Mesodermal cell (in vitro differentiated cells): ENCODE measurements at regions not wholly inside any gene's neighbourhood (a gene's known extent, or its start where the extent isn't known, plus 50 kb on each side); places are given as distances from the start of the nearest gene placed in this dataset.
"Not testable (repeated sequence)": the region's sequence is repeated elsewhere in the genome, so short reads cannot be mapped to it uniquely, and the experiment has no call there.

Experiments
- H3K27ac ChIP-seq: 2 replicates; pipeline ENCODE4 v1.7.0; 2013; ENCODE audit warnings: mild to moderate bottlenecking, low read depth, low read length, moderate library complexity; ENCODE audit not compliant: severe bottlenecking
- H3K36me3 ChIP-seq: 2 replicates; pipeline ENCODE4 v1.7.1; 2013; ENCODE audit warnings: mild to moderate bottlenecking, low read length, moderate library complexity; ENCODE audit not compliant: control insufficient read depth, insufficient read depth
- H3K4me1 ChIP-seq: one replicate; pipeline ENCODE4 v1.7.1; 2013; ENCODE audit warnings: mild to moderate bottlenecking, low read length; ENCODE audit not compliant: insufficient read depth, control insufficient read depth, poor library complexity, severe bottlenecking
- H3K4me3 ChIP-seq: 2 replicates; pipeline ENCODE4 v1.7.0; 2013; ENCODE audit warnings: low read length, control low read depth, mild to moderate bottlenecking; ENCODE audit not compliant: insufficient read depth, poor library complexity, severe bottlenecking; ENCODE audit errors: extremely low read depth
- H3K9me3 ChIP-seq: 2 replicates; pipeline ENCODE4 v1.7.1; 2013; ENCODE audit warnings: mild to moderate bottlenecking, low read length, moderate library complexity; ENCODE audit not compliant: control insufficient read depth
- WGBS, 2 experiments: methylation state at CpG; one replicate each; pipeline ENCODE4 v1.1.5; 2013; ENCODE audit warnings: missing lambda C conversion rate in 2 of 2; ENCODE audit not compliant: insufficient coverage in 2 of 2; 5-methylcytosine and 5-hydroxymethylcytosine counted together

DNA sequence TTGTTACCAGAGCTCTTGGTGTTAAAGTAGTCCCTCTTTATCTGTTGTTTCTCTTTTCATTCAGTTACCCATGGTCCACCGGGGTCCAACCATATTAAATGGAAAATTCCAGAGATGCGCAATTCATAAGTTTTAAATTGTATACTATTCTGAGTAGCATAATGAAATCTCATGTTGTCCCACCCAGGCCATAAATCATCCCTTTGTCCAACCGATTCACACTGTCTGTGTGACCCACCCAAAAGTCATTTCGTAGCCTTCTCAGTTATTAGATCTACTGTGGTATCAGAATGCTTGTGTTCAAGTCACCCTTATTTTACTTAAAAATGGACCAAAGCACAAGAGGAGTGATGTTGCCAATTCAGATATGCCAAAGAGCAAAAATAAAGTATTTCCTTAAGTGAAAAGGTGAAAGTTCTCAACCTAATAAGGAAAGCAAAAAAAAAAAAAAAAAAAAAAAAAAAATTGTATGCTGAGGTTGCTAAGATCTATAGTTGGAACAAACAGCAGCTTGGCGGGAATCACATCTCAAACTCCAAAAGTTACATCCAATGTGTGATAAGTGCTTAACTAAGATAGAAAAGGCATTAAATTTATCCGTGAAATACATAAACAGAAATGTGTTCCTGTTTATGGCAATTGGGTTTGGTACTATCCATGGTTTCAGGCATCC, 106.8 kb upstream of the GPBP1 start:
- peaks cover 6% of the 10 kb centered on the region for H3K4me1 ChIP-seq
- peaks cover 5% of the 10 kb centered on the region for H3K9me3 ChIP-seq
- H3K27ac ChIP-seq: peak overlapping the region; percentile 82
- H3K36me3 ChIP-seq: no peaks in the 10 kb centered on the region
- 100% methylated on average over 1 of the region's 6 CpGs; no CpG with 5 or more reads in 1 of the 2 experiments for WGBS, 2 experiments
- H3K4me3 ChIP-seq: no peak overlapping the region

GRCh38 chr5:57067597-57067924, 106.3 kb upstream of the GPBP1 start:
- peaks cover 11% of the 10 kb centered on the region for H3K4me1 ChIP-seq
- H3K36me3 ChIP-seq: no peaks in the 10 kb centered on the region
- H3K27ac ChIP-seq: peak overlapping the region; percentile 82
- H3K9me3 ChIP-seq: peaks cover 5% of the 10 kb centered on the region
- no peak overlapping the region for H3K4me3 ChIP-seq

GRCh38 chr5:57069115-57069835, 104.6 kb upstream of the GPBP1 start:
- H3K4me3 ChIP-seq: no peak overlapping the region
- no peak overlapping the region for H3K27ac ChIP-seq
- peaks cover 13% of the 10 kb centered on the region for H3K4me1 ChIP-seq
- H3K36me3 ChIP-seq: no peaks in the 10 kb centered on the region
- H3K9me3 ChIP-seq: peaks cover 5% of the 10 kb centered on the region
- 89 to 91% methylated on average over 4 to 5 of the region's 6 CpGs for WGBS, 2 experiments

DNA sequence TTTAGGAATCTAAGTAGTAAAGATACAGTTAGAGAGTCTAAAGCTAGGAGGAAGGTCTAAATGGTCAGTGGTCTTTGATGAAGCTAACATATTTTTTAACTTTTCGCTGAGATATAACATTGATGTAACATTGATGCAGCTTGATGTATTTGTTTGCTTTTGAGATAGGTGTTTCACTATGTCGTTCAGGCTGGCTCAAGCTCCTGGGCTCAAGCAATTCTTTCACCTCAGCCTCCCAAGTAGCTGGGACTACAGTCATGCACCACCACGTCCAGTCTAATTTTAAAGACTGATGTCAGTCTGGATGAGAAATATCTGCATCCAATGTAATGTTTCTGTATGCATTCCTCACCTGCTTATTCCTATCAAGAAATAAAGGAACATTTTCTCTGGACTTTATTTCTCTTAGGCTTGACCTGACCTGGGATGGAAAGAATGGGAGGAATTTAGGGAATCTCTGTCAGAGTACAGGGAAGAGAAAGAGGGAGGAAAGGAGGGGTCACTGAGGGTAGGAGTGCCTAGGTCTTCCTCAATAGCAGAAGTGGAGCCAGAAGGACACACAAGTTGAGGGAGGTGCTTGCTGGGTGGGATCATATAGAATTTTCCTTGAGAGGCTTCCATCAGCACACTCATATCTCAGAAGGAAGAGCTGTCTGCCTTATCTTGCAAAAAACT, 101.5 kb upstream of the GPBP1 start:
- peaks cover 5% of the 10 kb centered on the region for H3K9me3 ChIP-seq
- WGBS, 2 experiments: 100% methylated on average over 1 of the region's 3 CpGs; no CpG with 5 or more reads in 1 of the 2 experiments
- peaks cover 13% of the 10 kb centered on the region for H3K4me1 ChIP-seq
- H3K27ac ChIP-seq: peak overlapping the region; percentile 13
- no peak overlapping the region for H3K4me3 ChIP-seq
- H3K36me3 ChIP-seq: no peaks in the 10 kb centered on the region

- Histone ChIP-seq H3K4me1 (no peaks in the 10 kb centered on the region), H3K4me3 (no peak overlapping the region), H3K36me3 (no peaks in the 10 kb centered on the region), H3K9me3 (no peaks in the 10 kb centered on the region), H3K27ac (no peak overlapping the region)
- WGBS, 2 experiments: 82 to 95% methylated on average over 7 of the region's 7 CpGs
These were observed 91.3 kb upstream of the GPBP1 start for GRCh38 chr5:57082441-57083067.

- H3K4me1 ChIP-seq: no peaks in the 10 kb centered on the region
- H3K36me3 ChIP-seq: no peaks in the 10 kb centered on the region
- H3K4me3 ChIP-seq: no peak overlapping the region
- H3K9me3 ChIP-seq: no peaks in the 10 kb centered on the region
- no peak overlapping the region for H3K27ac ChIP-seq
- 90 to 100% methylated on average over 1 to 2 of the region's 3 CpGs for WGBS, 2 experiments
These were observed 88.4 kb upstream of the GPBP1 start for GRCh38 chr5:57085306-57086081.

DNA sequence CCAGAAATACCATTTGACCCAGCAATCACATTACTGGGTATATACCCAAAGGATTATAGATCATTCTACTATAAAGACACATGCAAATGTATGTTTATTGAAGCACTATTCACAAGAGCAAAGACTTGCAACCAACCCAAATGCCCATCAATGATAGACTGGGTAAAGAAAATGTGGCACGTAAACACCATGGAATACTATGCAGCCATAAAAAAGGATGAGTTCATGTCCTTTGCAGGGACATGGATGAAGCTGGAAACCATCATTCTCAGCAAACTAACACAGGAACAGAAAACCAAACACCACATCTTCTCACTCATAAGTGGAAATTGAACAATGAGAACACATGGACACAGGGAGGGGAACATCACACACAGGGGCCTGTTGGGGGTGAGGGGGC, 85.9 kb upstream of the GPBP1 start:
- no CpG with 5 or more reads among the region's 1 CpG for WGBS, 2 experiments
- not testable (repeated sequence) for H3K4me1 ChIP-seq, H3K36me3 ChIP-seq

DNA sequence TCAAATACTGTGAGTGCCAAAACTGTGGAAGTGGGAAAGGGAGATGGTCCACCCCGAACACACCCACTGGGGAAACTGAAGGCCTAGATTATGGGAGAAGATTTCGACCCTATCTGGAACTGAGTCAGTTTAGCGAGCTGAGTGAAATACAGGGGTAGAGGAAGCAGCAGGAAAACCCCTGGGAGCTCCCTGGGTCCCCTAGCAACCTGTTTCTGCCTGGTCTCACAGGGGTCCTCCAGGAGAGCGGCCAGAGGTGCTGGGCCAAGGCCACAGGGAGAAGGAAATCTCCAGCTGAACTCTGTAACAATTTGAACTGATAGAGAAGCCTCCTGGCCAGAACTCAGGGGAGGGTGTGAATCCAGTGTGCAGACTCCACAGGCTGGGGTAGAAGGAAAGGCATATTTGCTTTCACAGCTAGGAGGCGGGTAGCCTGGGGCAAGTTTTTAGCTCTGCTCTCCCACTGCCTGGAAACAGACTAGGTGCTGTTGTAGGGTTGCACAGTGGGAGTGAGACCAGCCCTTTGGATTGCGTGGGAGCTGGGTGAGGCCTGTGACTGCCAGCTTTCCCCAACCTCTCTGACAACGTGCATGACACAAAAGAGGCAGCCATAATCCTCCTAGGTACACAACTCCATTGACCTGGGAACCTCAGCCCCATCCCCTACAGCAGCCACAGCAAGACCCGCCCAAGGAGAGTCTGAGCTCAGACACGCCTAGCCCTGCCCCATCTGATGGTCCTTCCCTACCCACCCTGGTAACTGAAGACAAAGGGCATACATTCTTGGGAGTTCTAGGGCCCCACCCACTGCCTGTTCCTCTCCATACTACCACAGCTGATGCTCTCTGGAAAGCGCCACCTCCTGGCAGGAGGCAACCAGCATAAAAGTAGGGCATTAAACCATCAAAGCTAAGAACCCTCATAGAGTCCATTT, 78.8 kb upstream of the GPBP1 start:
- no peak overlapping the region for H3K4me3 ChIP-seq
- H3K4me1 ChIP-seq: no peaks in the 10 kb centered on the region
- no peak overlapping the region for H3K27ac ChIP-seq
- H3K9me3 ChIP-seq: peaks cover 4% of the 10 kb centered on the region
- WGBS, 2 experiments: 76 to 87% methylated on average over 8 to 9 of the region's 10 CpGs
- no peaks in the 10 kb centered on the region for H3K36me3 ChIP-seq

More for the DNA sequence above, 85.9 kb upstream of the GPBP1 start:
- not testable (repeated sequence) for H3K4me3 ChIP-seq, H3K27ac ChIP-seq, H3K9me3 ChIP-seq

DNA sequence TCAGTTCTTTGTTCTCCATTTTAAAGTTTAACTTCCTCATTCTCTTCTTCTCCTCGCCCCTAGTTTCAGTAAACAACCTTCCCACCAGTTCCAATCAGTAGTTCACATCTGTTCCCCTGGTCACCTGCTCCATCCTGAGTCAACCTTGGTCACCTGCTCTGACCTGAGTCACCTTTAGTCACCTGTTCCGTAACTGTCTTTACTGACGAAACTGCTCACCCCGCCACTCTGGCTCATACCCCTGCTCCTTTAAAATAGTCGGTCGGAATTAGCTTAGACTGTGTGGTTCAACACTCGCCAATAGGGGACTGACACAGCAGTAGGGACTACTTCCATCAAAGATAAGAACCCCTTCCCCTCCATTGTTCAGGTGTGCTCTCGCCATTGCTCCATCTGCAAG, 76.3 kb upstream of the GPBP1 start:
- H3K4me3 ChIP-seq: no peak overlapping the region
- no peak overlapping the region for H3K27ac ChIP-seq
- H3K9me3 ChIP-seq: peaks cover 4% of the 10 kb centered on the region
- no peaks in the 10 kb centered on the region for H3K4me1 ChIP-seq
- H3K36me3 ChIP-seq: no peaks in the 10 kb centered on the region
- WGBS, 2 experiments: 96 to 100% methylated on average over 6 to 7 of the region's 8 CpGs
